ENCODE measurements at regions not wholly inside any gene's neighbourhood (a gene's known extent, or its start where the extent isn't known, plus 50 kb on each side); places are given as distances from the start of the nearest gene placed in this dataset.
A peak's percentile ranks its signal among the peaks of the same experiment; 100 is the strongest.

DNA sequence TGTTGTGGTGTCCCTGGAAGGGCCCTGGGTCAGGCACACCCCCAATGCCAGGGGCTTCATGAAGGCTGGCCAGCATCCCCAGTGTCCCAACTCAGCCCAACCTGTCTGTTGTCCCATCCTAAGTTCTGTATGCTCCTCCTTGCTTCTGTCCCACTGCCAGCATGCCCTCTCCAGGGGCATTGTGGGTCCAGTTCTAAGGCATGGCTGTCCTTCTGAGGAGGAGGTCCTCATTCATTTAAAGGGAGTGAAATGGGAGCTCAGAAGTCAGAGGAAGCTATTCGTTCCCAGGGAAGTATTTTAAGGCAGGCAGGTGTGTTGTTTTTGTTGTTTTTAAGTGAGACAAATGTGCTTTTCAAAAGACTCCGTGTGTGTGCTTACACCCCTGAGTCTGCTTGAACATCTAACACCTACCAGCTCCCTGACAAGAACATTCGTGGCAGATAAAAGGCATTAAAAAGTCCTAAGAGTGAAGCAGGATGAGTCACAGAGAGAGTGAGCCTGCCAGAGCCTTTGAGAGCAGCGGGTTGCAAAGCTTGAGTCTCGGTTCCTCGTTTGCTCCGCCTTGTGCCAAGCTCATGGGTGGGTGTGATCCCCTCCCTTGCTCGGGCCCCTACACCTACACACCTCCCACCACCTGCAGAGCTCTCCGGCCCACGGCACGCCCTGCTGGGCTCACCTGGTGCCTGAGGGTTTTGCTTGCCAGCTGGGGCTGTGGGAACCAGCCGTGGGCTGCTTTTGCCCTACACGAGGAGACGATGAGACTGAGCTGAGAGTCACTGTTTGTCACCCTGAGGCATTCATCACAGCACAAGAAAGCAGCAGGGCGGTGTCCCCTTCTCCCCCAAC is 183.4 kb upstream of the TOPAZ1 start:
- Histone ChIP-seq H3K4me3 (replicated peaks; ENCODE audit: low read depth, low read length) (no peak overlapping the region), H3K27me3 (replicated peaks; ENCODE audit: control insufficient read depth, insufficient read depth, low read length) (no peaks in the 10 kb centered on the region), H3K36me3 (ENCODE audit: control insufficient read depth, insufficient read depth, low read length) (no peaks in the 10 kb centered on the region)
- DNase-seq (ENCODE audit: extremely low read depth, insufficient read length): peak; percentile 81
- TF ChIP-seq, protein P1, sequence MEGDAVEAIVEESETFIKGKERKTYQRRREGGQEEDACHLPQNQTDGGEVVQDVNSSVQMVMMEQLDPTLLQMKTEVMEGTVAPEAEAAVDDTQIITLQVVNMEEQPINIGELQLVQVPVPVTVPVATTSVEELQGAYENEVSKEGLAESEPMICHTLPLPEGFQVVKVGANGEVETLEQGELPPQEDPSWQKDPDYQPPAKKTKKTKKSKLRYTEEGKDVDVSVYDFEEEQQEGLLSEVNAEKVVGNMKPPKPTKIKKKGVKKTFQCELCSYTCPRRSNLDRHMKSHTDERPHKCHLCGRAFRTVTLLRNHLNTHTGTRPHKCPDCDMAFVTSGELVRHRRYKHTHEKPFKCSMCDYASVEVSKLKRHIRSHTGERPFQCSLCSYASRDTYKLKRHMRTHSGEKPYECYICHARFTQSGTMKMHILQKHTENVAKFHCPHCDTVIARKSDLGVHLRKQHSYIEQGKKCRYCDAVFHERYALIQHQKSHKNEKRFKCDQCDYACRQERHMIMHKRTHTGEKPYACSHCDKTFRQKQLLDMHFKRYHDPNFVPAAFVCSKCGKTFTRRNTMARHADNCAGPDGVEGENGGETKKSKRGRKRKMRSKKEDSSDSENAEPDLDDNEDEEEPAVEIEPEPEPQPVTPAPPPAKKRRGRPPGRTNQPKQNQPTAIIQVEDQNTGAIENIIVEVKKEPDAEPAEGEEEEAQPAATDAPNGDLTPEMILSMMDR (IDR thresholded peaks at IDR 0.05; ENCODE audit: insufficient read depth, low read length, poor library complexity, severe bottlenecking): no peak

DNA sequence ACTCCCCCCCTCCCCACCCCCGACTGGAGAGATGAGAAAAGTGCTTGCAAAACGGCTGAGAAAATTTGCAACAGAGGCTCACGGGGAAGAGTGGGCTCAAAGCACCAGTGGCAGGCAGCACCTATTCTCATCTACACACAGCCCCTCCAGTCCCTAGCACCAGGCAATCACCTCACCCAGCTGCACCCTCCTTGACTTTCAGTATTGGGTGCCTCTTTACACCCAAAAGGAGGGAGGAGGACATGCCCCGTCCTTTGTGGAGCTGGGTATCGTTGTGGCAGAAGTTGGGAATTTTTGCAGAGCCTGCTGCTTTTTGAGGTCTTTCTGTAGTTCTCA is 182.8 kb upstream of the TOPAZ1 start:
- TF ChIP-seq, protein P1 (IDR thresholded peaks at IDR 0.05; ENCODE audit: insufficient read depth, low read length, poor library complexity, severe bottlenecking): no peak

DNA sequence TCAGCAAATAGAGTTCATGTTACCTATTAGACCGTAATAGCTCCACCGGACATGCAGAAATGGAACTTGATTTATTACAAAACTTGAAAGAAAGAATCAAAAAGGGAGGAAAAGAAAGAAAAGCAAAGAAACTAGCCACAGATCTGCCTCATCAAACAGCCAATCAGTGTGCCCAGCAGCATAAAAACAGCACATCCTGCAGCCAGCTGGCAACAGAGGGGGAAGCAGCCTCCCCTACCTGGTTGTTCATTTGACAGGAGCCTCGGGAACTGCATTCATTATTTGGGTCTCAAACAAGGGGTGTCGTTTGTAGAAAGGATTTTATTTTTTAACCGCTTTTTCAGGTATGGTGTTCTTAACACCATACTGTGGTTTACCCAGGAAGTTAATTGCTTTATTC is 181.5 kb upstream of the TOPAZ1 start:
- Histone ChIP-seq H3K4me3 (replicated peaks; ENCODE audit: low read depth, low read length) (no peak overlapping the region), H3K36me3 (ENCODE audit: control insufficient read depth, insufficient read depth, low read length) (no peaks in the 10 kb centered on the region), H3K27me3 (replicated peaks; ENCODE audit: control insufficient read depth, insufficient read depth, low read length) (no peaks in the 10 kb centered on the region)
- DNase-seq (ENCODE audit: extremely low read depth, insufficient read length): no peak
- TF ChIP-seq, protein P1 (IDR thresholded peaks at IDR 0.05; ENCODE audit: insufficient read depth, low read length, poor library complexity, severe bottlenecking): no peak

More for the DNA sequence above, 182.8 kb upstream of the TOPAZ1 start:
- Histone ChIP-seq H3K27me3 (replicated peaks; ENCODE audit: control insufficient read depth, insufficient read depth, low read length) (no peaks in the 10 kb centered on the region), H3K36me3 (ENCODE audit: control insufficient read depth, insufficient read depth, low read length) (no peaks in the 10 kb centered on the region), H3K4me3 (replicated peaks; ENCODE audit: low read depth, low read length) (no peak overlapping the region)
- DNase-seq (ENCODE audit: extremely low read depth, insufficient read length): no peak

DNA sequence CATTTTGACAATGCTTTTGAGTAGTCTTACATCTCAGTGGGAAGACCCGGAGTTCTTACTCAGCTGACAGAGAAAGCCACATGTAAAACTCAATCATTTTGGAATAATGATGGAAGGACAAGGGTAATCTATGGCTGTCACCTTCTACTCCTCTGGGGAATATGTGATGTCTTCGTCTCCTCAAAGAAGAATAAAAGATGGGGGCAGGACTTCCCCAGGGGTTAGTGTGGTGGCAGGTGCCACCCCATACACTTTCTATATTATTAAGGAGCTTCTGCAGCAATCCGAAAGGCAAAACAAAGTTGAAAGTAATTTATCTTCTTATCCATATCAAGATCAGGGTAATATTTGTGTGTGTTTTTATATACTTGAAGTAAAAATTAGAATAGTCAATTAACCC is 180.4 kb upstream of the TOPAZ1 start:
- TF ChIP-seq, protein P1 (IDR thresholded peaks at IDR 0.05; ENCODE audit: insufficient read depth, low read length, poor library complexity, severe bottlenecking): no peak
- H3K27me3 ChIP-seq (replicated peaks; ENCODE audit: control insufficient read depth, insufficient read depth, low read length): no peaks in the 10 kb centered on the region

DNA sequence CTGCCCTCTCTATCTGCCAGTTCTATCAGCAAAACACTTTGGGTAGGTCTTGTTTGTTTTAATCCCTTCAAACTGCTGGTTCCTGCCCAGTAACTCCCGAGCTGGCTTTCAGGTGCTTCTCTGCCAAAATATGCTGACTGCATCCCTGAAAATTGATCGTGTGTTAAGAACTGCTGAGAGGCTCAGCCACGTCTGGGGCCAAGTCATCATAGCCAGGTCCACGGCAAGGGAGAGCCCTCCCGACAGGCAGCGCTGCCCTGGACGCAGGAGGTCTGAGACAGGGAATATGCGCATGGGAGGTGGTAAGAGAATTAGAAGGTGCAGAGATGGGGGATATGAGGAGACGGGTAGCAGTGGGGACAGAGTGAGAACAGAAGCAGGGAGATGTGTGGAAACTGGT is 179.7 kb upstream of the TOPAZ1 start:
- TF ChIP-seq, protein P1 (IDR thresholded peaks at IDR 0.05; ENCODE audit: insufficient read depth, low read length, poor library complexity, severe bottlenecking): no peak
- Histone ChIP-seq H3K27me3 (replicated peaks; ENCODE audit: control insufficient read depth, insufficient read depth, low read length) (no peaks in the 10 kb centered on the region), H3K4me3 (replicated peaks; ENCODE audit: low read depth, low read length) (no peak overlapping the region), H3K36me3 (ENCODE audit: control insufficient read depth, insufficient read depth, low read length) (no peaks in the 10 kb centered on the region)
- no peak for DNase-seq (ENCODE audit: extremely low read depth, insufficient read length)

More for the DNA sequence above, 180.4 kb upstream of the TOPAZ1 start:
- Histone ChIP-seq H3K36me3 (ENCODE audit: control insufficient read depth, insufficient read depth, low read length) (no peaks in the 10 kb centered on the region), H3K4me3 (replicated peaks; ENCODE audit: low read depth, low read length) (no peak overlapping the region)
- DNase-seq (ENCODE audit: extremely low read depth, insufficient read length): no peak
